GM19463 (cell line): ENCODE measurements at regions not wholly inside any gene's neighbourhood (a gene's known extent, or its start where the extent isn't known, plus 50 kb on each side); places are given as distances from the start of the nearest gene placed in this dataset.

Source experiments
- ATAC-seq: cut with Tn5 transposase; IDR thresholded peaks from one replicate; pipeline ENCODE4 v1.9.1; 2021; ENCODE audit warnings: mild to moderate bottlenecking, moderate library complexity; ENCODE audit not compliant: unreplicated experiment

- ATAC-seq, result no peak
These were observed 56.6 kb downstream of the SPRY2 start for GRCh38 chr13:80284290-80284689.

GRCh38 chr13:80278706-80279105 is 62.2 kb downstream of the SPRY2 start:
- ATAC-seq, result no peak

- peak; percentile 68 for ATAC-seq
These were observed 64.3 kb downstream of the SPRY2 start for GRCh38 chr13:80276371-80277289.

- ATAC-seq, result no peak
These were observed 66.3 kb downstream of the SPRY2 start for GRCh38 chr13:80274643-80275042.

GRCh38 chr13:80273718-80274117 is 67.2 kb downstream of the SPRY2 start:
- ATAC-seq, result no peak

- peak; percentile 89 for ATAC-seq
These were observed 75.6 kb downstream of the SPRY2 start for GRCh38 chr13:80265348-80265747.

- no peak for ATAC-seq
These were observed 77.0 kb downstream of the SPRY2 start for GRCh38 chr13:80263745-80264513.

GRCh38 chr13:80262051-80262695 is 78.8 kb downstream of the SPRY2 start:
- ATAC-seq, result no peak

GRCh38 chr13:80259159-80259558 is 81.8 kb downstream of the SPRY2 start:
- peak; percentile 57 for ATAC-seq

- ATAC-seq, result peak; percentile 91
These were observed 84.5 kb downstream of the SPRY2 start for GRCh38 chr13:80256352-80256932.

- ATAC-seq, result no peak
These were observed 85.0 kb downstream of the SPRY2 start for GRCh38 chr13:80255946-80256345.

- no peak for ATAC-seq
These were observed 89.5 kb downstream of the SPRY2 start for GRCh38 chr13:80251403-80251802.

- no peak for ATAC-seq
These were observed 90.6 kb downstream of the SPRY2 start for GRCh38 chr13:80250213-80250810.

- no peak for ATAC-seq
These were observed 91.3 kb downstream of the SPRY2 start for GRCh38 chr13:80249516-80250212.

- ATAC-seq, result no peak
These were observed 95.7 kb downstream of the SPRY2 start for GRCh38 chr13:80245162-80245733.

GRCh38 chr13:80244574-80244973 is 96.4 kb downstream of the SPRY2 start:
- ATAC-seq, result no peak

- ATAC-seq, result no peak
These were observed 98.0 kb downstream of the SPRY2 start for GRCh38 chr13:80242728-80243427.

GRCh38 chr13:80239571-80240255 is 101.2 kb downstream of the SPRY2 start:
- no peak for ATAC-seq

GRCh38 chr13:80239116-80239515 is 101.8 kb downstream of the SPRY2 start:
- ATAC-seq, result no peak
